ENCODE measurements at regions not wholly inside any gene's neighbourhood (a gene's known extent, or its start where the extent isn't known, plus 50 kb on each side); places are given as distances from the start of the nearest gene placed in this dataset.
"Not testable (repeated sequence)": the region's sequence is repeated elsewhere in the genome, so short reads cannot be mapped to it uniquely, and the experiment has no call there.

DNA sequence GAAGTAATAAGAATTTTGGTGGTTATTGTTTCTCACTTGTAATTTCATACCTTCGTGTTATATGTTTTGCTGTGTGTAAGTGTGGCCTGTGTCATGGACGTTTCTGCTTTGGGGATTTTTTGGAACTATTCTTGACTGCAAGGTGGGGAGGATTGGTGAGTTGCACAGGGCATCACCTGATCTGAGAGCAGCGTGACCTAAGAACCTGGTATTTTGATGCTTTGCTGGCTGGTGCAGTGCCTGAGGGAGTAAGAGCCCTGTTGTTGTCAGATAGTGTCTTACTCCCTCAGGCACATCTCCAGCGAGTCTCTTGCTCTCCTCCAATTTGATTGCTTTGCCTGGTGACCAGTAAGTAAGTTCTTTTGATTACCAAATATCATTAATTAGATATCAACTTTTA lies 158.8 kb downstream of the KBTBD2 start:
- TF ChIP-seq ZFX (IDR thresholded peaks at IDR 0.05): not testable (repeated sequence)
- TF ChIP-seq, protein P1, sequence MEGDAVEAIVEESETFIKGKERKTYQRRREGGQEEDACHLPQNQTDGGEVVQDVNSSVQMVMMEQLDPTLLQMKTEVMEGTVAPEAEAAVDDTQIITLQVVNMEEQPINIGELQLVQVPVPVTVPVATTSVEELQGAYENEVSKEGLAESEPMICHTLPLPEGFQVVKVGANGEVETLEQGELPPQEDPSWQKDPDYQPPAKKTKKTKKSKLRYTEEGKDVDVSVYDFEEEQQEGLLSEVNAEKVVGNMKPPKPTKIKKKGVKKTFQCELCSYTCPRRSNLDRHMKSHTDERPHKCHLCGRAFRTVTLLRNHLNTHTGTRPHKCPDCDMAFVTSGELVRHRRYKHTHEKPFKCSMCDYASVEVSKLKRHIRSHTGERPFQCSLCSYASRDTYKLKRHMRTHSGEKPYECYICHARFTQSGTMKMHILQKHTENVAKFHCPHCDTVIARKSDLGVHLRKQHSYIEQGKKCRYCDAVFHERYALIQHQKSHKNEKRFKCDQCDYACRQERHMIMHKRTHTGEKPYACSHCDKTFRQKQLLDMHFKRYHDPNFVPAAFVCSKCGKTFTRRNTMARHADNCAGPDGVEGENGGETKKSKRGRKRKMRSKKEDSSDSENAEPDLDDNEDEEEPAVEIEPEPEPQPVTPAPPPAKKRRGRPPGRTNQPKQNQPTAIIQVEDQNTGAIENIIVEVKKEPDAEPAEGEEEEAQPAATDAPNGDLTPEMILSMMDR (conservative IDR thresholded peaks at IDR 0.05): not testable (repeated sequence)
